Stimulated activated CD8-positive, alpha-beta memory T cell treated with anti-CD3 and anti-CD28 coated beads, Interleukin-15, amount 100 ng/mL, for 1 hour (primary cell): ENCODE measurements at regions not wholly inside any gene's neighbourhood (a gene's known extent, or its start where the extent isn't known, plus 50 kb on each side); places are given as distances from the start of the nearest gene placed in this dataset.

Experiments used
- DNase-seq: peaks from one replicate; pipeline ENCODE4 v3.0.0-alpha.2; 2020; ENCODE audit warnings: low read depth

- DNase-seq = no peak
These were observed 256.5 kb downstream of the SHQ1 start for GRCh38 chr3:72591522-72592421.

GRCh38 chr3:72590732-72591221, 257.5 kb downstream of the SHQ1 start:
- DNase-seq = no peak

DNA sequence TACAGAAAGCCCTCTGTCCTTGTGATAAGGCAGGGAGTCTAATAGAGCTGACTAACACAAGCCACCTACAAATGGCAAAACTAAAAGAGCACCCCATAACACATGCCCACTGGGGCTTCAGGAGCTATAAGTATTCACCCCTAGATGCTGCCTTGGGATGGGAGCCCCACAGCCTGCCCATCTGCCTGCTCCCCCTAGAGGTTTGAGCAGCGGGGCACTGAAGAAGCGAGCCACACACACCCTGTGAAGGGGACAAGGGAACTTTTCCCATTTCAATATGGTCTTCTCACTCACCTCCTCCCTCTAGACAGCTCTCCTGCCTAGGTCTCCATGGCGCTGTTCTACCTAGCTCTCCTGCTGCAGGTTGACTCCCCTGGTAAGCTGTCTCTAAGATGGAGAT, 261.0 kb downstream of the SHQ1 start:
- no peak for DNase-seq

DNA sequence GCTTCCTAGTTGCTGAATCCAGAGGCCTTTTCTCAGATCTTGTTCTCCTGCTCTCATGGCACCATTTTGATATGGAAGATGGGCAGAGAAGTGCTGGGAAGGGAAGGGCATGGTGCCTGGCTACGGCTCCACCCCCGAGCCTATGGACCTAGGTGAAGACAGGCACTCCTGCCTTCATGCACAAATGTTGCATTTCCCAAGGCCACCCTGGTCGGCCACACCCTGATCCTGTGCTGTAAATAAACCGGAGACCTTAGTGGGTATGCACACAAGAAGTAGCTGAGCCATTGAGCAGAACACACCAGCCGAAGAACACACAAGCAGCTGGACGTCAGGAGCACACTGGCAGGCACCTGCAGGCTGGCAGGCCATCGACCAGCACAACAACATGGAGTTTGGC, 261.6 kb downstream of the SHQ1 start:
- DNase-seq = no peak

DNA sequence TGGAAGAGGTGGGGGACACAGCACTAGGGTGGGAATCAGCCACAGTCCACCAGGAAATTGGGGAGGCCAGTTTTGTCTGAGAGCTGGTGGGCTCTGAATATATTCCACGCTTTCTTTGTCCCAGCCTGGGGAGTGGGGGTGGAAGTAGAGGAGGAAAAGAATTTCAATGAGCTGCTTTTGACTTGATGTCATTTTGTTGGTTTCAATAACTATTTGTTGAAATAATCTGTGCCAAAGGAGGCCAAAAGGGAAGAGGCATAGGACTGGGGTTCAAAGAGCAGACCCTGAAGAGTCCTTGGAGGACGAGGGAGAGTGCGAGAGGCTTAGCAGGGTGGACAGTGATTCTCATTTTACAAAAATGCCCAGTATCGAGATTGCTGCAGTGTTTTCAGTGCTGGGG, 262.3 kb downstream of the SHQ1 start:
- DNase-seq = no peak

GRCh38 chr3:72584262-72584661, 264.0 kb downstream of the SHQ1 start:
- no peak for DNase-seq

GRCh38 chr3:72582963-72583362, 265.3 kb downstream of the SHQ1 start:
- DNase-seq = no peak

- DNase-seq = no peak
These were observed 265.9 kb downstream of the SHQ1 start for GRCh38 chr3:72582211-72582878.

- DNase-seq = no peak
These were observed 267.3 kb downstream of the SHQ1 start for GRCh38 chr3:72580900-72581299.

DNA sequence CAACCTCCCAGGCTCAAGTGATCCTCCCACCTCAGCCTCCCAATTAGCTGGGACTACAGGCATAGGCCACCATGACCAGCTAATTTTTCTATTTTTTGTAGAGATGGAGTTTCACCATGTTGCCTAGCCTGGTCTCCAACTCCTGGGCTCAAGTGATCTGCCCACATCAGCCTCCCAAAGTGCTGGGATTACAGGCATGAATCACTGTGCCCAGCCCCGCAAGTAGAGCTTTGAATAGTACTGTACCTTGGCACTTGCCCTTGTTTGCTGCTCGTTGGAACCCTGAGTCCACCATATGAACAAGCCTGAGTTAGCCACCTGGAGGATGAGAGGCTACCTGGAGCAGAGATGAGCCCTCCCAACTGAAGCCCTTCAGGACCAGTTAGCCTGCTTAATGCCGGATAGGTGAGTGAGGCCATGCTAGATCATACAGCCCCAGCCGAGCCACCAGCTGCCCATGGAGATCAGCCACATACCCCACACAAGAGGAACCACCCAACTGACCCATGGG, 267.9 kb downstream of the SHQ1 start:
- DNase-seq = no peak

- no peak for DNase-seq
These were observed 268.5 kb downstream of the SHQ1 start for GRCh38 chr3:72579581-72580245.

DNA sequence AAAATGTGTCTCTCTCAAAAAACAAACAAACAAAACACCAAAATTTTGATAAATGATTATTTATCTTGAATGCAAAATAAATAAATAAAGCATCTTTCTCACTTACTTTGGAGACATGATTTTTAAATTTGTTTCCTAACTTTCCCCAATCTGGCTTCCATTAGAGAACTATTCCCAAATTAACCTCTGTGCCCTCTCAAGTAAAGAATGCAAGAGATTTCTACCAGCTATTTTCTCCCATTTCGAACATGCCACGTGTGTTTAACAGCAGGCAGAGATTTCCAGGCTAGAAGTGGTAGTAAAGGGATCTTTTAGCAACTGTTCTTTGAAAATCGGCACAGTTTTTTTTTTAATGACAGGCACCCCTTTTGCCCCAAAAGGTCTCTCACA, 269.1 kb downstream of the SHQ1 start:
- no peak for DNase-seq

DNA sequence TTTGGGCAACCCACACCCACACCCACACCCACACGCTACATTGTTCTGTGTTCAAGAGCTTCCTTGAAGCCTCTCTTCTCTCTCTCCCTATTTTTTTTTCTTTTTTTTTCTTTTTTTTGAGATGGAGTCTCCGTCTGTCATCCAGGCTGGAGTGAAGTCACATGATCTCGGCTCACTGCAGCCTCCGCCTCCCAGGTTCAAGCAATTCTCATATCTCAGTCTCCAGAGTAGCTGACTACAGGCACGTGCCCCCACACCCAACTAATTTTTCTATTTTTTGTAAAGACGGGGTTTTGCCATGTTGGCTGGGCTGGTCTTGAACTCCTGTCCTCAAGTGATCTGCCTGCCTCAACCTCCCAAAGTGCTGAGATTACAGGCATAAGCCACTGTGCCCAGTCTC, 271.1 kb downstream of the SHQ1 start:
- DNase-seq = no peak

GRCh38 chr3:72576563-72576962, 271.7 kb downstream of the SHQ1 start:
- no peak for DNase-seq

- DNase-seq = no peak
These were observed 274.1 kb downstream of the SHQ1 start for GRCh38 chr3:72574144-72574543.

DNA sequence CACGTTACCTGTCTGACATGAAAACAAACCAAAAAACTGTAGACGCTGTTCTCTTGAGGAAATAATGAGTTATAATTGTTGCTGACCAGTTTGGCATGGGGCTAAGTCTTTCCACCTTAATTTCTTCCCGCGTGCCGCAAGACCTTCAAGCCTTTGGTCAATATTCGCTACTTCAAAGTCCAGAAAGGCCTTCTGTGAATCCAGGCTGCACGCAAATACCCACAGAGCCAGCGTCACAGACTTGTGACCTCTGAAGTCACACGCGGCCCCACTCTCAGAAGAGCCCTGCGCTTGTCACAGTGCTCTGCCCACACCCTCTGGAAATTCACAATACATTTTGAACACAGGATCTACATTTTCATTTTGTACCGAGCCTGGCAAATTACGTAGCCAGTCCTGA, 275.2 kb downstream of the SHQ1 start:
- DNase-seq = no peak

DNA sequence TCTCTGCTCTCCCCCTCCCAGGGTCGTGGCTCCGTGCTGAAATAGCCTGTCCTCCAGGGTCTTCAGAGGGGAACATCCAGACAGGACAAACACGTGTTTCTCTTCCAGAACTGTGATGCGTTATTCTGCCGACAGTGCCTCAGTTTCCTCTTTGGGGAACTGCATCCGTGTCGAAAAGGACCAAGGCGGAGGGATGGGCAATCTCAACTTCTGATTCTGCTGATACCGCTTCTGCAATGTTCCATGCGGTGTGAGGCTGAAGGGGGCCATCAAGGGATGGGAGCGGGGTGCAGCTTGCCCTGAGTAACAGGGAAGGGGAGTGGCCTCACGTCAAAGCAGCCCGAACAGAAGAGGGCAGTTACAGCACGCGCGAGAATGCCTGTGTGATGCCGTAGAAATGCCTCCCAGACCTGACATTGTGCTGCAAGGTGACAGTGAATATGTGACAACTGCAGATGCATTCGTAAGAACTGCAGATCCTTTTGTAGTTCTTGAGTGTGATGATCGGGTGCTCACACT, 275.7 kb downstream of the SHQ1 start:
- no peak for DNase-seq

GRCh38 chr3:72571638-72572114, 276.6 kb downstream of the SHQ1 start:
- no peak for DNase-seq

GRCh38 chr3:72571052-72571451, 277.2 kb downstream of the SHQ1 start:
- no peak for DNase-seq

DNA sequence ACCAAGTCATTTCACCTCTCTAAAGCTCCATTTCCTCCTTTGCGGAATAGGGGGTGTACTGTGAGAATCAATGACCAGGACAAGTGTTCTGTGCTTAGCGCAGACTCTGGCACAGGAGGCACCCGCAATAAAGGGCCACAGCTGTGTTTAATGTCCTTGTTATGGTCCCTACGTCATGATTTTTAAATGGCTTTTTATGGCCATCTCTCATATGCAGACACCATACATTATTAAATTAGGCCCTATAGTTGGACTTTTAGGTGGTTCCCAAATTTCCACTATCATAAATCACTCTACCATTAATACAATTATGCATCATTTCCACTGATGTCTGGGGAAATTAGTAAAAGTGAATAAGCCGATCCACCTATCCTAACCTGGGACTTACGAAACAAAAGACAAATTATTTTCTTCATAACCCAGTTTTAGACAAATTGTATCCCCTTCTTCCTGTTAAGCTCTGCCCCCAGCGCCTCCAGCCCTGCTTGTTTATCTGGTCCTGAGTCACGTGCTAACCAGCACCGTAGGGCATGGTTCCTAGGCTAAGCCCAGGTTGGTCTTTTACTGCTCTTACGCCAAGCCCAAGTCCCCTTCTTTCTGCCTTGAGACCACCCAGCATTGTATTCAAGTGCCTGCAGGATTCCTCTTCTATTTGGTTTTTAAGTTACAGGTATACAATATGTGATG, 278.3 kb downstream of the SHQ1 start:
- DNase-seq = no peak

GRCh38 chr3:72568083-72568482, 280.2 kb downstream of the SHQ1 start:
- no peak for DNase-seq

DNA sequence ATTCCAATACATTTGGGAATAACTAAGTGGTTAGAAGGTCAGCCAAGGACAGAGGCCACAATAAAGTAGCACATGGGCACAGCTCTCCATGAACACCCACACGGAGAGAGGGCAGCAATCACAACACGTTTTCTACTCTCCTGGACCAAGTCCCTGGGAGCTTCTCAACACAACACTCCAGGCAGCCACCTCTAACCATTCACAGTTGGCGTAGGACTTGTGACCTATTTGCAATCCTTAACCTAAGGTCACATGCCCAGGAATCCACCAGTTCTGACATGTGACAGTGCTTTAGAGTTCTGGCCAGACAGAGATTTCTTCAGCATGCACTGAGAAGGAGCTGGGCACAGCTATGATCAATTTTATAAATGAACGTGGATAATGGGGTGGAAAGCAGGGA, 280.8 kb downstream of the SHQ1 start:
- DNase-seq = no peak
